ENCODE measurements at regions not wholly inside any gene's neighbourhood (a gene's known extent, or its start where the extent isn't known, plus 50 kb on each side); places are given as distances from the start of the nearest gene placed in this dataset.

DNA sequence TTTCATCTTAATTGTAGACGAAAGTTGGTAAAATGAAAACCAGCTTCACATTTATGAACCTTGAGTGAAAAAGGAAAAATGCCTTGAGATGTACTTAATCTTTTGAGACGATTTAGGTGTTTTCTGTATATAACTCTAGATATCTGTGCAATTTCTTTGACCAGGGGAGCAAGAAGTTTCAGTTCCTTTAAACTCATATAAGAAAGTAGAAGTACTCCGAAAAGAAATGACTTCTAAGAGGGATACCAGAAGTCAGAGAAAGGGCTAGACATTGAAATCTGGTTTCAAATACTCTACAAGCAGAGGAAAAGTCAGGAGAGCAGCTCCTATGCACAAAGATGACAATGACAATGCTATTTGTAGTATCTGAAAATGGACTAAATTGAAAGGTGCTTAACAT lies 303.7 kb downstream of the BAMBI start:
- Histone ChIP-seq H3K9me3 (no peaks in the 10 kb centered on the region), H3K4me1 (peaks cover 6 to 18% (median 14%) of the 10 kb centered on the region in 4 donors), H3K36me3 (no peaks in the 10 kb centered on the region), H3K4me3 (no peak overlapping the region), H3K27ac (no peak overlapping the region), H3K27me3 (no peaks in the 10 kb centered on the region)
- TF ChIP-seq EP300 (IDR thresholded peaks at IDR 0.05) (no peak), POLR2A (IDR thresholded peaks at IDR 0.05) (no peak), POLR2AphosphoS5 (IDR thresholded peaks at IDR 0.05) (no peak)
- TF ChIP-seq, protein P1, sequence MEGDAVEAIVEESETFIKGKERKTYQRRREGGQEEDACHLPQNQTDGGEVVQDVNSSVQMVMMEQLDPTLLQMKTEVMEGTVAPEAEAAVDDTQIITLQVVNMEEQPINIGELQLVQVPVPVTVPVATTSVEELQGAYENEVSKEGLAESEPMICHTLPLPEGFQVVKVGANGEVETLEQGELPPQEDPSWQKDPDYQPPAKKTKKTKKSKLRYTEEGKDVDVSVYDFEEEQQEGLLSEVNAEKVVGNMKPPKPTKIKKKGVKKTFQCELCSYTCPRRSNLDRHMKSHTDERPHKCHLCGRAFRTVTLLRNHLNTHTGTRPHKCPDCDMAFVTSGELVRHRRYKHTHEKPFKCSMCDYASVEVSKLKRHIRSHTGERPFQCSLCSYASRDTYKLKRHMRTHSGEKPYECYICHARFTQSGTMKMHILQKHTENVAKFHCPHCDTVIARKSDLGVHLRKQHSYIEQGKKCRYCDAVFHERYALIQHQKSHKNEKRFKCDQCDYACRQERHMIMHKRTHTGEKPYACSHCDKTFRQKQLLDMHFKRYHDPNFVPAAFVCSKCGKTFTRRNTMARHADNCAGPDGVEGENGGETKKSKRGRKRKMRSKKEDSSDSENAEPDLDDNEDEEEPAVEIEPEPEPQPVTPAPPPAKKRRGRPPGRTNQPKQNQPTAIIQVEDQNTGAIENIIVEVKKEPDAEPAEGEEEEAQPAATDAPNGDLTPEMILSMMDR (IDR thresholded peaks at IDR 0.05): no peak
- no peak for DNase-seq
- intact Hi-C loops (cut with DNase I; ENCODE audit: low total_unique reads): no loop called here
- 86 to 95% (median 93%) methylated on average over 3 of the region's 3 CpGs for WGBS, 5 donors

DNA sequence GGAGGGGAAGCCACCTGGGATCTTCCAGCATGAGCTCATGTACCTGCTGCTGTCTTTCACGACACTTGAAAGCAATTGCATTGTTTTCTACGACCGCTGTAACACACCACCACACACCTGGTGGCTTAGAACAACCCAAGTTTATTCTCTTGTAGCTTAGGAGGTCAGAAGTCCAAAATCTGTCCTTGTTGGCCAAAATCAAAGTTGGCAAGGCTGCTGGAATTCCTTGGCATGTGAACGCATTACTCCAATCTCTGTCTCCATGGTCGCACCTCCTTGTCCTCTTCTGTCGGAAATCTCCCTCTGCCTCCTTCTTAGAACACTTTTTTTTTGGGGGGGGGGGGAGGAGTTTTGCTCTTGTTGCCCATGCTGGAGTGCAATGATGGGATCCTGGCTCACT lies 305.7 kb downstream of the BAMBI start:
- intact Hi-C loops (cut with DNase I; ENCODE audit: low total_unique reads): no loop called here
- Histone ChIP-seq H3K9me3 (no peaks in the 10 kb centered on the region), H3K4me1 (peaks cover 6 to 18% (median 14%) of the 10 kb centered on the region in 4 donors), H3K4me3 (no peak overlapping the region), H3K36me3 (no peaks in the 10 kb centered on the region), H3K27me3 (no peaks in the 10 kb centered on the region), H3K27ac (no peak overlapping the region)
- DNase-seq: no peak
- 46 to 74% (median 53%) methylated on average over 6 of the region's 6 CpGs for WGBS, 5 donors
- TF ChIP-seq EP300 (IDR thresholded peaks at IDR 0.05) (no peak), POLR2AphosphoS5 (IDR thresholded peaks at IDR 0.05) (no peak), POLR2A (IDR thresholded peaks at IDR 0.05) (no peak)
- TF ChIP-seq, protein P1 (IDR thresholded peaks at IDR 0.05): no peak

DNA sequence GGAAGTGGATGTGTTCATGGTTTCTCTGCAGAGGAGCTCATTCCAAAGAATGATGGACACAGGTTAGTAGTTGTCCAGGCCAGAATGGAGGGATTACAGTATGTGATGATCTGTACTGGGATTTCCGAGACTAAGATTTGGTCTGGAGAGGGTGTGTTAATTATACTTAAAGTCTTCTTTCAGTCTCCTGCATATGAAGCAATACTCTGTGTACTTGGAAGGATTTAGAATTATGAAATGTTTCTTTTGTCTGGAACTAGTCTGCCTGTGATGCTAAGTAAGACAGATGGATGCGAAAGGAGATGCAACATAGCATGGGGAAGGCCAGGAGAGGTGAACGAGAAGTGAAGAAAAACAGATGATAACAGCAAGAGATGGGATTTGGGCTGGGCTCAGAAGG lies 305.1 kb upstream of the LYZL1 start:
- TF ChIP-seq EP300 (IDR thresholded peaks at IDR 0.05) (no peak), POLR2A (IDR thresholded peaks at IDR 0.05) (no peak), POLR2AphosphoS5 (IDR thresholded peaks at IDR 0.05) (no peak)
- TF ChIP-seq, protein P1 (IDR thresholded peaks at IDR 0.05): no peak
- peaks cover 6 to 18% (median 14%) of the 10 kb centered on the region in 4 donors for H3K4me1 ChIP-seq
- peak overlapping the region in 2 of 5 donors; percentile 43 to 49 for H3K27ac ChIP-seq
- no peaks in the 10 kb centered on the region for H3K36me3 ChIP-seq
- WGBS, 5 donors: 58 to 66% (median 63%) methylated on average over 3 of the region's 3 CpGs
- H3K4me3 ChIP-seq: no peak overlapping the region
- H3K27me3 ChIP-seq: no peaks in the 10 kb centered on the region
- H3K9me3 ChIP-seq: no peaks in the 10 kb centered on the region
- no peak for DNase-seq
- intact Hi-C loops (cut with DNase I; ENCODE audit: low total_unique reads): no loop called here

DNA sequence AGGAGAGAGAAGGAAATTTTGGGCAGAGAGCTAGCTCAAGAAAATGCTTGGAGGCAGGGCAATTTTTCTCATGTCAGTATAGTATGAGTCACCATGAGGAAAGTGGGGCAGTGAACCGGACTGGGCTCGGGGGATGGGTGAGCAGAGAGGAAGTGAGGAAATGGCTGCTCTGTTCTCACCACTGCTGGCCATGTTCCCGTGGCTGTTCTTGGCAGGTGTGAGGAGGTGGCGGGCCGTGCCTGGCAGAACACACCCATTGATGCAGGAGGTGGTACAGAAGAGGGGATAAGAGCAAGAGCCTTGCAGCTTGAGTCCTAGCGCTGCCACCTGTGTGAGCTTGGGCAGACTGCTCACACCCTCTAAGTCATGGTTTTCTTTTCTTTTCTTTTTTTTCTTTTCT lies 304.4 kb upstream of the LYZL1 start:
- Histone ChIP-seq H3K36me3 (no peaks in the 10 kb centered on the region), H3K27ac (peak overlapping the region in 3 of 5 donors; percentile 47 to 62 (median 49)), H3K4me3 (no peak overlapping the region), H3K4me1 (peaks cover 6 to 18% (median 14%) of the 10 kb centered on the region in 4 donors), H3K27me3 (no peaks in the 10 kb centered on the region), H3K9me3 (no peaks in the 10 kb centered on the region)
- DNase-seq: peak; percentile 82 to 88
- TF ChIP-seq POLR2A (IDR thresholded peaks at IDR 0.05) (no peak), POLR2AphosphoS5 (IDR thresholded peaks at IDR 0.05) (peak; percentile 47 to 86 (median 49))
- 6 to 18% (median 10%) methylated on average over 6 of the region's 6 CpGs for WGBS, 5 donors
- intact Hi-C loops (cut with DNase I; ENCODE audit: low total_unique reads): no loop called here

DNA sequence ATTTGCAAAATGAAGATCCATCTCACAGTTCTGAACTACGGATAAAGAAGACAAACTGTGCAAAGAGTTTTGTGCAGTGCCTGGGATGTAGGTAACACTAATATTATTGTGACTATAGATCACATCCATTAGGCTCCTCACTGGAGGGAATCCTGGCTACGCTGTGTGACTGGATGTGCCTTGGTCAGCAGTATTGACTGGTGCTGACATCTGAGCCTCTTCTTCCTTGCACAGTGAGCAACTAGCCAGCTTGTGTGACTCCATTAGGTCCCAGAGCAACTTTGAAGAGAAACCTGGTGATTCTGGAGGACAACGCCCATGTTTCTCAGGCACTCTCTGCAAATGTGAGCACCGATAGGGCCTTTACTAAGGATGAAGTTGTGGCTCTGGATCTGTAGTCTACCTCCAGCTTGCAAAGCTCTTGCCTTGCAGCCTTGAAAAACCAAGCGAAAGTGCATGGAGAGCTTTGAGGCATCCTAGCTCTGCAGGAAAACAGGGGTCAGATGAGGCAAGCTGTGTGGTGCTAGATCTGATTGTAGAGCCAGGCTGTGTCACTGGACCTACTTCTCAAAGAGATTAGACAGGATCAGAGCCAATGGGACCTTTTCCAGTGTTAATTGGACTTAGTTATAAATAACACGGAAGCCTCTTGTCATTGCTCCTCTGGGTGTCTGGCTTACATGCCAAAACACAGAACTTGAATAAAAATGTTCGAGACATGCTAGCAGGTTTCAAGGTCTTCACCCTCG lies 303.6 kb upstream of the LYZL1 start:
- 67 to 80% (median 71%) methylated on average over 8 of the region's 8 CpGs for WGBS, 5 donors
- peak overlapping the region in 1 of 5 donors; percentile 62 for H3K27ac ChIP-seq
- H3K4me3 ChIP-seq: no peak overlapping the region
- H3K9me3 ChIP-seq: no peaks in the 10 kb centered on the region
- DNase-seq: no peak
- no peaks in the 10 kb centered on the region for H3K36me3 ChIP-seq
- no peak for TF ChIP-seq POLR2A (IDR thresholded peaks at IDR 0.05)
- no peak for TF ChIP-seq EP300 (IDR thresholded peaks at IDR 0.05)
- TF ChIP-seq, protein P1 (IDR thresholded peaks at IDR 0.05): no peak
- H3K27me3 ChIP-seq: no peaks in the 10 kb centered on the region
- peaks cover 6 to 18% (median 14%) of the 10 kb centered on the region in 4 donors for H3K4me1 ChIP-seq
- intact Hi-C loops (cut with DNase I; ENCODE audit: low total_unique reads): no loop called here

Measured in stomach (tissue), 8 donors.